HTR-8/SVneo (cell line): ENCODE measurements at regions not wholly inside any gene's neighbourhood (a gene's known extent, or its start where the extent isn't known, plus 50 kb on each side); places are given as distances from the start of the nearest gene placed in this dataset.
A peak's percentile ranks its signal among the peaks of the same experiment; 100 is the strongest.
"Not testable (repeated sequence)": the region's sequence is repeated elsewhere in the genome, so short reads cannot be mapped to it uniquely, and the experiment has no call there.

ENCODE experiments used
- DNase-seq: peaks from one replicate; pipeline ENCODE4 v3.0.0; 2011; ENCODE audit warnings: low spot score, mixed read lengths; ENCODE audit not compliant: insufficient read length
- FAIRE-seq: peaks from 2 replicates; lab custom pipeline; 2011; peaks lifted over from hg19 to GRCh38; lab: Jason Lieb, UNC

DNA sequence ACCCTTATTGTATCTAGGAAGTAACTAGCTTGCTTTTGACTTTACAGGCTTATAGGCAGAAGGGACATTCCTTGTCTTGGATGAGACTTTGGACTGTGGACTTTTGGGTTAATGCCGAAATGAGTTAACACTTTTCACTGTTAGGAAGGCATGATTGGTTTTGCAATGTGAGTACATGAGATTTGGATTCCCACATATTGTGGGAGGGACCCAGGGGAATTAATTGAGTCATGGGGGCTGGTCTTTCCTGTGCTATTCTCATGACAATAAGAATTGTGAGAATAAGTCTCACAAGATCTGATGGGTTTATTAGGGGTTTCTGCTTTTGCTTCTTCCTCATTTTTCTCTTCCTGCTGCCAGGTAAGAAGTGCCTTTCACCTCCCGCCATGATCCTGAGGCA lies 417.5 kb downstream of the HINT1 start:
- no peak for FAIRE-seq

DNA sequence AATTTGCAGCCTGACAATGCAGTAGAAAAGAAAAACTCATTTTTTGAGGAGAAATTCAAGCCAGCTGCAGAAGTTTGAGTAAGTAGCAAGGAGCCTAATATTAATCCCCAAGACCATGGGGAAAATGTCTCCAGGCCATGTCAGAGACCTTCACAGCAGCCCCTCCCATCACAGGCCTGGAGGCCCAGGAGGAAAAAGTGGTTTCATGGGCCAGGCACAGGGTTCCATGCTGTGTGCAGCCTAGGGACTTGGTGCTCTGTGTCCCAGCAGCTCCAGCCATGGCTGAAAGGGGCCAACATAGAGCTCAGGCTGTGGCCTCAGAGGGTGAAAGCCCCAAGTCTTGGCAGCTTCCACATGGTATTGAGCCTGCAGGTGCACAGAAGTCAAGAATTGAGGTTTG lies 418.4 kb downstream of the HINT1 start:
- DNase-seq, FAIRE-seq: not testable (repeated sequence)

More for the DNA sequence above, 417.5 kb downstream of the HINT1 start:
- no peak for DNase-seq

DNA sequence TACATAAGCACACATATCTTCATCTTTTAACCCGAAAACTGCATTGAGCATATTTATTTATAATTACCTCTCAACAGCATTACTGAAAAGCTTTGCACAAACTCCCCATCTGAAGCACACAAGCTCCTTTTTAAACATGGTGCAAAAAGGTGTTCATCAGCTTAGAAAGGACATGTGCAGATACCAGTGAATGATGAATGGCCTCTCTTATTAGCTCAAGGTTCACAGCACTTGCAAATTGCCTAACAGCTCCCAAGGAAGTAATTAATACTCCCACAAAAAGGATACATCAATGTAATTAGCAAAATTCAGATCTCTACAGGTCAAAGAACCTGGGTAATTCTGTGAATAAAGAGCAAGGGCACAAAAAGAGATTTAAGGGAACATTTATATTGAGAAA lies 422.0 kb downstream of the HINT1 start:
- FAIRE-seq (no peak), DNase-seq (no peak)

DNA sequence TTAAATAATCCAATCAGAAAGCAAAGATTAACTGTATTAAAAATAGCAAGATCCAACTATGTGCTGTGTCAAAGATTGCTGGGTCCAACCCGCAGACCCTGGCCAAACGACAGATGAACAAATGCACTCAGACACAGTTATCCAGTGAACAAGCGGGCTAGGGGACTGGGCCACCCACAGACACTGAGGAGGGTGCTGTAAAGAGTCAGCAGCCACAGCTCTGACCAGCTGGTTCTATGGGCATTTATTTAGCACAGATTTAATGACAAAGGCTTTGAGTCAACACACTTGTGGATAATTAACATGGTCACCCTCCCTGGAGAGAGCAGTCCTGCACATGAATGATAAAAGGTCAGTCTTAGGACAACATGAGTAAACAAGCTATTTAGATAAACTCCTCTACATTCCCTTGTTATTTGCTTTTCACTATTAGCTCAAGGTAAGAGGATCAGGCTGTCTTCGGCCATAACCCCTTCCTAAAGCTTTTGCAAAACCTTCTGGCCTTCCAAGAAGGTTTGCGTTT lies 424.9 kb downstream of the HINT1 start:
- no peak for DNase-seq
- no peak for FAIRE-seq

- DNase-seq (no peak), FAIRE-seq (no peak)
These were observed 433.2 kb downstream of the HINT1 start for GRCh38 chr5:130731839-130732238.

DNA sequence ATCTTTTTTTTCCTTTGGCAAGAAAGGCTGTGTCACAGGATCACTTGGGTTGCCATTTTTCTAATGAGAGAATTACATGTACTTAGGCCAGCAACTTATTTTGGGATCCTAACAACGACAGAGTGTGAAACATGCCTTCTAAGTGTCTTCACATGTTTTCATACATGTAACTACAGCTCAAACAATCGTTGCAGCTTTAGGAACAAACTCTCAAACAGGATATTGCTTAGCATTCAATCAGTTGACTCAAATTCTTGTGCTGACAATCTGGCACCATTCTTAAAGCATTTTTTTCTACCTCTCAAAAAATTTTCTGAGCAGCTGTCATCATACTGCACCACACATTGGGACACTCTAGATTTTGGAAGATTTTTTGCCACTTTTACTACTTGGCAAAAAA lies 435.5 kb downstream of the HINT1 start:
- FAIRE-seq (no peak), DNase-seq (no peak)

- no peak for FAIRE-seq
- no peak for DNase-seq
These were observed 437.2 kb downstream of the HINT1 start for GRCh38 chr5:130727830-130728229.

DNA sequence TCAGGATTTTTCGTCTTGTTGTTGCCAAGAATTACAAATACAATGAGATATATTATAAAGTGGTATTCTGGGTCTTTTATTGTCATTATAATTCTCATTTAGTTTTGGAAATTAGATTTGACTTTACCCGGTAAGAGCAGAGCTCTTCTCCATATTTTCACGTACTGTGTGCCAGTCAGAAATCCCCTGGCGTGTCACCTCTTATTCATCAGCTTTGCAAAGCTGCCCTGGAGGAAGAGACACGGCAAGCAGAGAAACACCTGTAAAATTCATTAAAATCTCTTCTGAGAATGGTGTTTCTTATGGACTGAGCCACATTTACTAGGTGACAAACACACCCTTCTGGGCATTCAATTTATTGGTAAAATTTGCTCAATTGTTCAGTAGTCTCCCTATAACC lies 440.4 kb downstream of the HINT1 start:
- no peak for DNase-seq

DNA sequence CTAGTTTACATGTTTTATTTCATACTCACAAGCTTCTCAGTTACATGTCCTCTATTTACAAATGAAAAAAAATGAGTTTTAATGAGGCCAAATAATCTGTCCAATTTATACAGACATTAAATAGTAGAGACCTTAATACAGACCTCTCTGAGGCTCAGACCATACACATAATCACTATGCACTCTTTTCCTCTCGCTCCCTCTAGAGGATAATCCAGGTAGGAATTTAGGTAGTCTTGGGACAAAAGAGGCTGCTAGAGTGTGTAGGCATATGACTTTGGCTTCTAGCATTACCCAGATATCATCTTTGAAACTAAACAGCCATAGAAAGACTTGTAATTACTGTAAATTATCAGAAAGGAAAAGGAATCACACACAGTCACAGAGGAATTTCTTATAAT lies 444.7 kb downstream of the HINT1 start:
- FAIRE-seq (no peak), DNase-seq (peak; percentile 15)

More for the DNA sequence above, 440.4 kb downstream of the HINT1 start:
- FAIRE-seq, result no peak

DNA sequence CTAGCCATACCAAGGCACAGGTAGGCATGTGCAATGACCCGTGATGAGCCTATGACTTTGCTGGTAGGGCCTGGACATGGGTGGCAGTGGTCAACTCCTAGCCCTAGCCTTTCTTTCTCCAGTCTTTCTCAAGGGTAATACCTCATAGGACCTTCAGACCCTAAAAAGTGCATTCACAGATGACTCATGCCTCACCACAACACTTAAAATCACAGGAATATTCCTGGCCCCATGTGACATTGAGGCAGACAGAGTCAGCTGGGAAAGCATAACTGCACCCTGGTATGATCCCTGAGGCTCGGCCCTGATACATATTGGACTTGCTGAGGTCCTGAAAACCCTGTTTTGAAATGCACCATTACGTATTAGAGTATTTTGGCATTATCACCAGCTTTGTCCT lies 449.5 kb downstream of the HINT1 start:
- DNase-seq (no peak), FAIRE-seq (no peak)

GRCh38 chr5:130714200-130714599 lies 450.9 kb downstream of the HINT1 start:
- DNase-seq (no peak), FAIRE-seq (no peak)

DNA sequence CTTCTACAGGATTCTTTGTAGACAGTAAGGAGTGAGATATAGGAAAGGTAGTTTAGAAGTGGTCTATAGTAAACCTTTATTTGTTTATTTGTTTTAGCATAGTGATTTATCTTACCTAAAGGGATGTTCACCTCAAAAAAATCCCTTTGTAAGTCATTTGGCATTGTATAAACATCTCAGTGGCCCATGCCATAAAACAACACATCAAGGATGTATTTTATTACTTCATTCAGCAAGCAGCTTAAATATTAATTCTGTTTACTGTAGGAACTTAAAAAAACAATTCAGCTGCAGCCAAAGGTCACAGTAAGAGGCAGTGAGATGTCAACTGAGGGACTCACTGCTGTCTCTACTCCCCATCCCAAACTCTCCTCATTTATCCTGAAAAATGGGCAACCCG lies 452.7 kb downstream of the HINT1 start:
- DNase-seq (no peak), FAIRE-seq (no peak)

DNA sequence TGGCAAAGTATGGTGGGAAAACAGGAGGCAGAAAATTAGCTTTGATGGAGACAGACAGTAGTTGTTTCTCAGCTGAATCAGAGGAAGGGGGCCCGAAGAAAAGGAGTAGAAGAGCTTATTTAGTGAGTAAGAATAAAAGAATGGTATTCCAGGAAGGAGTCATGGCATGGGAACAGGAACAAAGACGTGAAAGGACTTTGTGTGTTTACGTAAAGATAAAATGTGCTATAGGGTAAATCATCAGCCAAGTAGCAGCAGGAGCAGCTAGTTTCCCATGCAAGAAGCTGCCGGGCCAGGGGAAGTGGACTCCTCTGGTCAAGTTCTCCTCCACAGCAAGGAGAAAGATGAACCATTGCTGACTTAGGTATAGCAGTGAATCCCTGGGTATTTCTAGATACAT lies 454.5 kb downstream of the HINT1 start:
- DNase-seq, result no peak
- no peak for FAIRE-seq

DNA sequence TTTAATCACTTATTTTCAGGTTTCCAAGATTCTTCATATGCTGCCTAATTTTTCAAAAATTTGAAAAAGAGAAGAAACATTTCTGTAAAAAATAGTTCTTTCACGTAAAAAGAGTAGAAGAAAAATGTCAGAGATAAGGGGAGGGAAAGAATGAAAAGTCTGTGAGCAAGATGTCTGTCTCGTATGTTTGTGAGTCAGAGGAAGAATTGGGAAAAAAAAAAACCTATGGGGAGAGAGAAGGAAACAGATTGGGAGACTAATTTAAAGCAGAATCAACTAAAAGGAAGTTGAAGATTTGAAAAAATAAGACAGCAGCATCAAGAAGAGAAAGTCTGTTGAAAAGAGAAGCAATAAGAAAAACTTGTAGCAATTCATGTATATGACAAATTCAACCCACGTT lies 456.3 kb downstream of the HINT1 start:
- no peak for FAIRE-seq
- no peak for DNase-seq

DNA sequence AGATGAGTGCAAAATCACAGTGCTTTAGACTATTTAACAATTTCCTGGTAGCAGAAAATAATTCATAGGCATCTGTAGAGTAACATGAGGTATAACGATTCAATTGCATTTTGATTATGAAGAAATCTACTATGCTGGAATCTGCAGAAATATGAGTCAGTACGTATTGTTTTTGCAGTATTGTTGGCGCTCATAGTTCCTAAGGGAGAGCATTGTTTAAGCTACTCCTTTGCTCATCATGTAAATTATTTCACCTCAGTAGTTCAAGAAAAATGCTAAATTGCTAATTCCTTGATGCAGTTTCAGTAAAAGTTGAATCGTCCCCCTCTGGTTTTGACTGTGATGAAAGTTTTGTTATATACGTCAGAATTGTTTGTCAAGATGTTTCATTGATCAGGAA lies 458.4 kb downstream of the HINT1 start:
- DNase-seq (no peak), FAIRE-seq (no peak)

DNA sequence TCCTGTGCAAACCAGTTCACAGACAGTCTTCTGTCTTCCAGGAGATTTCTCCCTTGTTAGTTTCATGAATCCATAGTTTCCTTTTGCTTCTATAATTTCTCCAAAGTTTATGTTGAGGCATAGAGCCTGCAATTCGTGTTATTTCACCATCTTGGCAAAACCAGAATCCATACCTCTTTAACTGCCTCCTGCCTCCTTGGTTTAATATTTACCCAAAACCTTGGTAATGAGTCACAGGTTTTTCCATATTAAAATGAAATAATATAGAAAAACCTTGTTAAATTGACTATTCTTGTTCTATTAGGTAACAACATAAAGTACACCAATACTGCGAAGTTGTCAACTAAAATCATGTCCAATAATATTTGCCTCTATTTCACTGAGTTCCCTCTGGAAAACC lies 459.7 kb downstream of the HINT1 start:
- FAIRE-seq (no peak), DNase-seq (no peak)

GRCh38 chr5:130693509-130693908 lies 471.5 kb downstream of the HINT1 start:
- FAIRE-seq, result no peak
- DNase-seq, result no peak

- FAIRE-seq (no peak), DNase-seq (no peak)
These were observed 472.3 kb downstream of the HINT1 start for GRCh38 chr5:130692770-130693169.

GRCh38 chr5:130689831-130690230 lies 475.2 kb downstream of the HINT1 start:
- DNase-seq, result no peak
- FAIRE-seq, result no peak

DNA sequence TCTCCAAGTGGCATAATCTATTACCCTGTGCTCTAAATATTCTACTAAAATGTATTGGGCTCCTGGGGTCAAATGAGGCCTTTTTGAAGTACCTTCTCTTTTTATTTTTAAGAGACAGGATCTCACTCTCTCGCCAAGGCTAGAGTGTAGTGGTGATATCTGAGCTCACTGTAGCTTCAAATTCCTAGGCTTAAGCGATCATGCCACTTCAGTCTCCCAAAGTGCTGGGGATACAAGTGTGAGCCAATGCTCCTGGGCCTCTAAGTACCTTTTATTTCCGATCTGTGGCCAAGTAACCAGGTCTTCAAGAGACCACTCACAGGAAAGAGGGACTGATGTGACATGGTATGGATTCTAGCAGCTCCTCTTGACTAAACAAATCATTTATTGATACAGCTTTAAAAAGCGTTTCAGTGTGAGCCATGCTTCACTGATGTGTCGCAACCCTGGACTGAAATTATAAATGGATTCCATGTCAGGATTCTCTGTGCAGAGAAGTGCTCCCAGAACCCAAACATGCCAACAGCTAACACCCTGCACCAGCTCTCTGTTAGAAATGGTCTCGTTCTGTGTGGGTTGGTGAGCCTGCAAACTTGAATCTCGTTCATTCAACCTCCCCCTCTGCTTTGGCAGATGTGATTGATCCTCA lies 477.8 kb downstream of the HINT1 start:
- no peak for DNase-seq
- FAIRE-seq, result no peak

GRCh38 chr5:130678637-130679036 lies 486.4 kb downstream of the HINT1 start:
- no peak for FAIRE-seq
- DNase-seq, result no peak

GRCh38 chr5:130666462-130666861 lies 498.6 kb downstream of the HINT1 start:
- FAIRE-seq, result no peak
- no peak for DNase-seq
